Ovary (tissue), 7 donors: ENCODE measurements at regions not wholly inside any gene's neighbourhood (a gene's known extent, or its start where the extent isn't known, plus 50 kb on each side); places are given as distances from the start of the nearest gene placed in this dataset.

Experiments
- DNase-seq, 5 donors: peaks; one replicate each; pipeline ENCODE4 v3.0.0-alpha.2; 2019 to 2020
- H3K27ac ChIP-seq, 2 donors: fragments of 200-600 bp; one replicate each; pipeline versions ENCODE4 v1.5.1 to v1.8.0; 2019 to 2022
- H3K27me3 ChIP-seq: fragments of 200-600 bp; one replicate; pipeline ENCODE4 v1.8.0; 2022
- H3K36me3 ChIP-seq: fragments of 200-600 bp; sonication (generic); one replicate; pipeline ENCODE4 v1.5.1; 2019
- H3K4me1 ChIP-seq: one replicate; pipeline ENCODE4 v1.8.1; 2013; ENCODE audit warnings: mild to moderate bottlenecking, moderate library complexity; ENCODE audit not compliant: insufficient read depth
- H3K4me3 ChIP-seq: fragments of 200-600 bp; sonication (generic); one replicate; pipeline ENCODE4 v1.5.1; 2017
- H3K9me3 ChIP-seq, 2 donors: fragments of 200-600 bp in 1 of 2; sonication (generic) in 1 of 2; one replicate each; pipeline versions ENCODE4 v1.5.1 to v1.8.1; 2013 to 2019; ENCODE audit warnings: mild to moderate bottlenecking in 1 of 2, moderate library complexity in 1 of 2
- CTCF ChIP-seq, 3 donors: fragments of 450-650 bp in 2 of 3; fragments of 200-600 bp in 1 of 3; IDR thresholded peaks; one replicate each; pipeline versions ENCODE4 v1.5.1 to v1.8.0; 2016 to 2022; ENCODE audit warnings: antibody characterized with exemption in 3 of 3, mild to moderate bottlenecking in 1 of 3
- EP300 ChIP-seq: sonication (generic); formaldehyde crosslinking; IDR thresholded peaks from one replicate; pipeline ENCODE4 v1.6.1; 2017; ENCODE audit warnings: antibody characterized with exemption
- POLR2A ChIP-seq: fragments of 450-650 bp; IDR thresholded peaks from one replicate; pipeline ENCODE4 v1.6.1; 2017; ENCODE audit warnings: antibody characterized with exemption, mild to moderate bottlenecking, moderate library complexity
- WGBS, 3 donors: extraction: QIAGEN DNeasy Blood & Tissue Kit in 1 of 3; methylation state at CpG; one replicate each; pipeline versions ENCODE4 v1.1.5 to v1.1.7; 2013 to 2017; 5-methylcytosine and 5-hydroxymethylcytosine counted together
- intact Hi-C, 4 donors: fragments of 100-400 bp; cut with DNase I; formaldehyde crosslinking; loops; one replicate each; pipeline versions ENCODE4 v1.11.0 to v1.15.1; 2022 to 2023
- donor health status: DM: no; HTN: no; CAD: no; lungs with moderate emphysema.
- donor health status: DM: no; HTN: no; CAD: no.
- donor health status: Bipolar disorder and iron deficiency.
- donor health status: DM: no; HTN: no; CAD: no.
- donor health status: DM: yes; HTN: yes; CAD: no.

- H3K27me3 ChIP-seq: no peaks in the 10 kb centered on the region
- H3K36me3 ChIP-seq: no peaks in the 10 kb centered on the region
- H3K27ac ChIP-seq: no peak overlapping the region
- intact Hi-C loops: no loop called here
- H3K4me3 ChIP-seq: no peak overlapping the region
- DNase-seq: no peak
- no peaks in the 10 kb centered on the region for H3K9me3 ChIP-seq
- WGBS, 3 donors: 93 to 97% (median 96%) methylated on average over 4 of the region's 4 CpGs
- TF ChIP-seq CTCF (IDR thresholded peaks at IDR 0.05) (no peak), EP300 (no peak), POLR2A (no peak)
- no peaks in the 10 kb centered on the region for H3K4me1 ChIP-seq
These were observed 261.7 kb downstream of the GPD2 start for GRCh38 chr2:156697906-156698305.

DNA sequence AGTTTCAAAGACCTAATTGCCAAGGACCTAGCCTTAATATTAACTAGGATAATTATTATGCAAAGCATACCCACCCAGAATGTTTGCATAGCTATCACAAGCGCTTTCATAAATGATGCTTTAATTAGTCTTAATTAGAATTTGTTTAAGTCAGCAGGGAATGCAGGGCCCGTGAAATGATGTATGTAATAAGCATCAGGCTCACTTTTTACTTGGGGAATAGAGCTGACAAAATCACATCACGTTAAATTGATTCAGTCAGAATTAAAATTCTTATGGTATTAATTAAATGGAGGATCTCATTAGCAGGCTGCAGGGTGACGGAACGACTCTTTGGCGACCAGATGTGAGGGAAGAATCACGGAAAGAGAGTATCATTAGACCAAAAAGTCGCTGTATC is 264.5 kb downstream of the GPD2 start:
- intact Hi-C loops: no loop called here
- Histone ChIP-seq H3K27me3 (no peaks in the 10 kb centered on the region), H3K9me3 (no peaks in the 10 kb centered on the region), H3K4me1 (peaks cover 4% of the 10 kb centered on the region), H3K36me3 (no peaks in the 10 kb centered on the region), H3K27ac (no peak overlapping the region), H3K4me3 (no peak overlapping the region)
- TF ChIP-seq EP300: no peak
- TF ChIP-seq CTCF (IDR thresholded peaks at IDR 0.05): no peak
- TF ChIP-seq POLR2A: no peak
- DNase-seq: no peak
- WGBS, 3 donors: 87 to 91% (median 88%) methylated on average over 8 of the region's 8 CpGs

DNA sequence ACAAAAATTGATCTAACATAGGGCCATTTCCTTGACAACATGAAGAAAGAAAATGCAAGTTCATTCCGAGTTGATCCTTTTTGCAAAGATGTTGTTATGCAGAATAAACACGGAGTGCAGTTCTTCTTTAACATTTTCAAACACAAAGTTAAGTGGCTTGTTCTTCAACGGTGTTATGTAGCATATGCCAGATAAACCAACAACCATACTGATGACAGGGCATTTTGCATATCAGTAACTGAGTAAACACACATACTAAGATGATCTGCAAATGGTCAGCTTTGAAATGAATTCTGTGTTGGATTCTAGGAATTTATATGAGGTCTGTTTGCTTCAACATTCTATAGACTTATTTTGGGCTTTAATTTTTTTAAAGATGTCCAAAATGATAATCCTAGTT is 266.4 kb downstream of the GPD2 start:
- intact Hi-C loops: no loop called here
- Histone ChIP-seq H3K27ac (no peak overlapping the region), H3K4me3 (no peak overlapping the region), H3K27me3 (no peaks in the 10 kb centered on the region), H3K9me3 (no peaks in the 10 kb centered on the region), H3K4me1 (peaks cover 4% of the 10 kb centered on the region), H3K36me3 (no peaks in the 10 kb centered on the region)
- no peak for TF ChIP-seq CTCF (IDR thresholded peaks at IDR 0.05)
- no peak for TF ChIP-seq EP300
- no peak for TF ChIP-seq POLR2A
- no peak for DNase-seq
- WGBS, 3 donors: 63 to 68% (median 67%) methylated on average over 3 of the region's 3 CpGs

- DNase-seq: no peak
- Histone ChIP-seq H3K36me3 (no peaks in the 10 kb centered on the region), H3K27me3 (no peaks in the 10 kb centered on the region), H3K27ac (no peak overlapping the region), H3K4me3 (no peak overlapping the region), H3K4me1 (peaks cover 4% of the 10 kb centered on the region), H3K9me3 (no peaks in the 10 kb centered on the region)
- intact Hi-C loops: no loop called here
- TF ChIP-seq EP300 (no peak), CTCF (IDR thresholded peaks at IDR 0.05) (no peak), POLR2A (no peak)
- WGBS, 3 donors: 36 to 41% (median 39%) methylated on average over 6 of the region's 6 CpGs
These were observed 267.5 kb downstream of the GPD2 start for GRCh38 chr2:156703642-156704041.

DNA sequence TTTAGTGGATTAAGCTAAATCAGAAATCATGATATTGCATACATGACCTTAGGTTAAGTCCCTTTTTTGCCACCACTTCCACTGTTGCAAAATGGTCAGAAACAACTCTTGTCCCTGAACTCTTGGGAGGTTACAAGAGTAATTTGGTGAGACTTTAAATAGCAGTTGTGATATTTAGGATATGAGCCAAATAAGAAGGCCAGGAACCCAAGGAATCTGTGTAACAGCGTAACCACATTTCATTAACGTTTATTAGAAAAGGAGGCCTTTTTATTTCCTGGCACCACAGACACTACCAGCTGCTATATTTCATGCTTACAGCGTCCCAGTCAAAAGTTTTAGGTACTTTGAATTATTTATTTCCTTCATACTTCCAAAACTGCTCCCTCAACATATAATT is 268.0 kb downstream of the GPD2 start:
- WGBS, 3 donors: 6 to 12% (median 6%) methylated on average over 3 of the region's 3 CpGs
- intact Hi-C loops: no loop called here
- H3K4me1 ChIP-seq: peaks cover 4% of the 10 kb centered on the region
- H3K9me3 ChIP-seq: no peaks in the 10 kb centered on the region
- H3K36me3 ChIP-seq: no peaks in the 10 kb centered on the region
- DNase-seq: no peak
- H3K27me3 ChIP-seq: no peaks in the 10 kb centered on the region
- peak overlapping the region in 1 of 2 donors; percentile 16 for H3K27ac ChIP-seq
- no peak overlapping the region for H3K4me3 ChIP-seq
- TF ChIP-seq POLR2A (no peak), CTCF (IDR thresholded peaks at IDR 0.05) (no peak), EP300 (no peak)
